ENCODE measurements at regions not wholly inside any gene's neighbourhood (a gene's known extent, or its start where the extent isn't known, plus 50 kb on each side); places are given as distances from the start of the nearest gene placed in this dataset.

DNA sequence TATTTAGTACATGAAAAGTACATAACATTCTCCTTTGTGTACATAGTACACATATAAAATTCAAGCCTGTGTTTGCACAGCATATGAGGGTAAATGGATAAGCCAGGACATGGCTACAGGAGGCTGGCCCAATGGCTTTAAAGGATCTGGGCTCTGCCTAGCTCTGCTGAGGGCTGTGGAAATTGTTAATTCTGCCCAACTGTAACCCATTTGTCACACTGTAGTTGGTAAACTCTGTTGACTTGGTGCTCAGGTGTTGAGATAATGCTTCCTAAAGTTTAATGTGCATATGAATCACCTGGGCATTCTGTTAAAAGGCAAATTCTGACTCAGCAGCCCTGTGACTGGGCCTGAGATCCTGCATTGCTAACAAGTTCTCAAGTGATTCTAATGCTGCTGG is 196.5 kb upstream of the ZPLD1 start:
- no peaks in the 10 kb centered on the region for H3K4me1 Mint-ChIP-seq (ENCODE audit: low read depth)
- H3K4me3 Mint-ChIP-seq (ENCODE audit: unreplicated experiment) = no peak overlapping the region
- TF ChIP-seq, protein P1, sequence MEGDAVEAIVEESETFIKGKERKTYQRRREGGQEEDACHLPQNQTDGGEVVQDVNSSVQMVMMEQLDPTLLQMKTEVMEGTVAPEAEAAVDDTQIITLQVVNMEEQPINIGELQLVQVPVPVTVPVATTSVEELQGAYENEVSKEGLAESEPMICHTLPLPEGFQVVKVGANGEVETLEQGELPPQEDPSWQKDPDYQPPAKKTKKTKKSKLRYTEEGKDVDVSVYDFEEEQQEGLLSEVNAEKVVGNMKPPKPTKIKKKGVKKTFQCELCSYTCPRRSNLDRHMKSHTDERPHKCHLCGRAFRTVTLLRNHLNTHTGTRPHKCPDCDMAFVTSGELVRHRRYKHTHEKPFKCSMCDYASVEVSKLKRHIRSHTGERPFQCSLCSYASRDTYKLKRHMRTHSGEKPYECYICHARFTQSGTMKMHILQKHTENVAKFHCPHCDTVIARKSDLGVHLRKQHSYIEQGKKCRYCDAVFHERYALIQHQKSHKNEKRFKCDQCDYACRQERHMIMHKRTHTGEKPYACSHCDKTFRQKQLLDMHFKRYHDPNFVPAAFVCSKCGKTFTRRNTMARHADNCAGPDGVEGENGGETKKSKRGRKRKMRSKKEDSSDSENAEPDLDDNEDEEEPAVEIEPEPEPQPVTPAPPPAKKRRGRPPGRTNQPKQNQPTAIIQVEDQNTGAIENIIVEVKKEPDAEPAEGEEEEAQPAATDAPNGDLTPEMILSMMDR (IDR thresholded peaks at IDR 0.05) = no peak
- no peak overlapping the region for H3K27ac Mint-ChIP-seq (ENCODE audit: unreplicated experiment)
- no peak for DNase-seq (ENCODE audit: low spot score)
- H3K27me3 Mint-ChIP-seq (ENCODE audit: low read depth) = peaks cover 40% of the 10 kb centered on the region
- H3K9me3 Mint-ChIP-seq (ENCODE audit: low read depth) = no peaks in the 10 kb centered on the region
- H3K36me3 Mint-ChIP-seq (ENCODE audit: low read depth) = no peaks in the 10 kb centered on the region

DNA sequence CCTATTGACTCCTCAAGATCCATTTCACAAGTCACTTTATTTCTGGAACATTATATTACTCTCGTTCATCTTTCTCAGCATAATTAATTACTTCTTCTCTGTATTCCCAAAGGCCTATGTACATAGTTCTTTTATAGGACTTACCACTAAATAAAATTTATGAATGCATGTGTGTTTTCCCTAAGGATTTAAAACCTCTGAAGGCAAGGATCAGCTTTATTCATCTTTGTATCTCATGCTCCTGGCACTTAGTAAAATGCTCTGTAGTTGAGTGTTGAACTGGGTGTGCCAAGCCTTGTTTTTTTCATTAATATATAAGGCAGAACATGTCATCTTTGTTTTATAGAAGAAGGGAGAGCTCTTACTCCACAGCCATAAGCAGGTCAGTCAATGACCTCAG is 194.1 kb upstream of the ZPLD1 start:
- no peak for DNase-seq (ENCODE audit: low spot score)
- Mint-ChIP-seq H3K9me3 (ENCODE audit: low read depth) (no peaks in the 10 kb centered on the region), H3K27me3 (ENCODE audit: low read depth) (peaks cover 39% of the 10 kb centered on the region), H3K4me3 (ENCODE audit: unreplicated experiment) (no peak overlapping the region), H3K36me3 (ENCODE audit: low read depth) (no peaks in the 10 kb centered on the region), H3K27ac (ENCODE audit: unreplicated experiment) (no peak overlapping the region), H3K4me1 (ENCODE audit: low read depth) (no peaks in the 10 kb centered on the region)
- TF ChIP-seq, protein P1 (IDR thresholded peaks at IDR 0.05) = no peak

DNA sequence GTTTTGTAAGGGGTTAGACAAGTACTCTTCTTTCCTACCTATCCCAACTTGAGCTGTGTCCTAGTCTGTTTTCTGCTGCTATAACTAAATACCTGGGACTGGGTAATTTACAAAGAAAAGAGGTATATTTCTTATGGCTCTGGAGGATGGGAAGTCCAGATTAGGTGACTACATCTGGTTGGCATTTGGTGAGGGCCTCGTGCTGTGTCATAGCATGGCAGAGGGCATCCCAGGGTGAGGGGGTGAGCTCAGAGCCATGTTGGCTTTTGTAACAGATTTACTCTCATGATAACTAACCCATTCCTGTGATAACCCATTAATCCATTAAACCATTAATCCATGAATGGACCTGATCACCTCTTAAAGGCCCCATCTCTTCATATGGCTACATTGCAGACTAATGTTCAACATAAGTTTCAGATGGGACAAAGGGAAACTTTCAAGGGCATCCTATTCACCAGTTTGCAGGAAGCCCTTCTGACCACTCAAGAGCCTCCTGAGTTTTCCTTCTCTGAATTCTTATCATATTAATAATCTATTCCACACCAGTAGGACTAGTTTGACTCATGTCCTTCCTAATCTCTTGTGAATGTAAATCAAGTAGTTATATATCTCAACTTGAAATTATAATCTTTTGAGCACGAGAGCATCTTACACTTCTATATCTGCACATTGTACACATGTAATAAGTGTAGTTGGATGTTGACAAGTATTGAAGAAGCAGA is 185.7 kb upstream of the ZPLD1 start:
- no peaks in the 10 kb centered on the region for H3K4me1 Mint-ChIP-seq (ENCODE audit: low read depth)
- H3K9me3 Mint-ChIP-seq (ENCODE audit: low read depth) = no peaks in the 10 kb centered on the region
- no peak for DNase-seq (ENCODE audit: low spot score)
- no peak overlapping the region for H3K4me3 Mint-ChIP-seq (ENCODE audit: unreplicated experiment)
- H3K27me3 Mint-ChIP-seq (ENCODE audit: low read depth) = peaks cover 38% of the 10 kb centered on the region
- TF ChIP-seq, protein P1 (IDR thresholded peaks at IDR 0.05) = no peak
- no peak overlapping the region for H3K27ac Mint-ChIP-seq (ENCODE audit: unreplicated experiment)
- H3K36me3 Mint-ChIP-seq (ENCODE audit: low read depth) = no peaks in the 10 kb centered on the region

DNA sequence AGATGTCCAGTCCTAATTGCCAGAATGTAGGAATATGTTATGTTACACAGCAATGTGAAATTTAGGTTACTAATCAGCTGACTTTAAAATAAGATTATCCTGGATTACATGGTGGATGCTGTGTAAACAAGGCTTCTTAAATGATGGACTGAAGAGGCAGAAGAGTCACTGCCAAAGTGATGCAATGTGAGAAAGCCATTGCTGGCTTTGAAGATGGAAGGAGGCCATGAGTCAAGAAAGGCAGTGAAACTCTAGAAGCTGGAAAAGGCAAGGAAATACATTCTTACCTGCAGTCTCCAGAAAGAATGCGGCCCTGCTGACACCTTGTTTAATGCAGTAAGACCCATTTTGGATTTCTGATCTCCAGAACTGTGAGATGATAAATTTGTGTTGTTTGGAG is 179.1 kb upstream of the ZPLD1 start:
- Mint-ChIP-seq H3K27me3 (ENCODE audit: low read depth) (peaks cover 48% of the 10 kb centered on the region), H3K9me3 (ENCODE audit: low read depth) (no peaks in the 10 kb centered on the region), H3K4me1 (ENCODE audit: low read depth) (no peaks in the 10 kb centered on the region), H3K36me3 (ENCODE audit: low read depth) (no peaks in the 10 kb centered on the region), H3K27ac (ENCODE audit: unreplicated experiment) (no peak overlapping the region), H3K4me3 (ENCODE audit: unreplicated experiment) (no peak overlapping the region)
- TF ChIP-seq, protein P1 (IDR thresholded peaks at IDR 0.05) = no peak
- DNase-seq (ENCODE audit: low spot score) = no peak

DNA sequence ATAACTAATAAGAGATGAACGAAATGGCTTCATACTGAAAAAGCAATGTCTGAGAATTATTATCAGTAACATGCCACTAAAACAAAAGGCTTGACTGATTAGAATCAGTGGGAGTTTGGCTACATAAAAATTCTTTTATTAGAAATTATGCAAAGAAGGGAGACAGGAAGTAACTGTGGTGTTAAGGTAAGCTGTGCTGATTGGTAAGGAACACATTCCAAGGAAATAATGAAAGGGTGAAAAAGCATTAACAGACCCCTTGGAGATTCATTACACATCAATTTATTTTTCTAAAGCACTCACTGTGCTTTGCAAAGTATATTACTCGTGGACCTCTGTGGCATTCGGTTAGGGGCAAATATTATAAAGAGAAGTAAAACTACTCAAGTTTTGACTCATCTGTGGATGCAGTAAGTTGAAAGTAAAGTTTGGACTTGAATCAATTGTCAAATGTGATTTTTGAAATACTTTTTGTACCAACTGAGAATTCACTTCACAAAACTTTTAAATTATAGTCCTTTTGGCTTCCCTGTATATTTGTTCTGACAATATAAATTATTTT is 176.1 kb upstream of the ZPLD1 start:
- H3K36me3 Mint-ChIP-seq (ENCODE audit: low read depth) = no peaks in the 10 kb centered on the region
- H3K27me3 Mint-ChIP-seq (ENCODE audit: low read depth) = peaks cover 33% of the 10 kb centered on the region
- H3K9me3 Mint-ChIP-seq (ENCODE audit: low read depth) = no peaks in the 10 kb centered on the region
- no peaks in the 10 kb centered on the region for H3K4me1 Mint-ChIP-seq (ENCODE audit: low read depth)
- DNase-seq (ENCODE audit: low spot score) = no peak
- H3K4me3 Mint-ChIP-seq (ENCODE audit: unreplicated experiment) = no peak overlapping the region
- no peak overlapping the region for H3K27ac Mint-ChIP-seq (ENCODE audit: unreplicated experiment)
- TF ChIP-seq, protein P1 (IDR thresholded peaks at IDR 0.05) = no peak

Measured in chondrocyte (in vitro differentiated cells).